SIG-M5 treated with dmso at 0.1 percent for 504 hours (cell line): ENCODE measurements at regions not wholly inside any gene's neighbourhood (a gene's known extent, or its start where the extent isn't known, plus 50 kb on each side); places are given as distances from the start of the nearest gene placed in this dataset.

Experiments used
- DNase-seq: peaks from one replicate; lab custom pipeline; 2025; ENCODE audit not compliant: unreplicated experiment; lab: John Stamatoyannopoulos, UW

GRCh38 chr16:63096857-63097256 lies 1060.6 kb upstream of the CDH8 start:
- DNase-seq: no peak

- DNase-seq: no peak
These were observed 1056.5 kb upstream of the CDH8 start for GRCh38 chr16:63092736-63093135.

GRCh38 chr16:63082101-63082500 lies 1045.9 kb upstream of the CDH8 start:
- DNase-seq: no peak

GRCh38 chr16:63080746-63081145 lies 1044.5 kb upstream of the CDH8 start:
- no peak for DNase-seq

- no peak for DNase-seq
These were observed 1032.8 kb upstream of the CDH8 start for GRCh38 chr16:63069047-63069446.

- DNase-seq: no peak
These were observed 1030.9 kb upstream of the CDH8 start for GRCh38 chr16:63067141-63067540.

- DNase-seq: no peak
These were observed 1030.3 kb upstream of the CDH8 start for GRCh38 chr16:63066552-63066951.

- DNase-seq: no peak
These were observed 1025.1 kb upstream of the CDH8 start for GRCh38 chr16:63061319-63061718.

- DNase-seq: no peak
These were observed 1023.4 kb upstream of the CDH8 start for GRCh38 chr16:63059676-63060075.

GRCh38 chr16:63057341-63057740 lies 1021.1 kb upstream of the CDH8 start:
- DNase-seq: no peak

- no peak for DNase-seq
These were observed 1014.2 kb upstream of the CDH8 start for GRCh38 chr16:63050391-63050790.

- no peak for DNase-seq
These were observed 1002.3 kb upstream of the CDH8 start for GRCh38 chr16:63038397-63039106.

- no peak for DNase-seq
These were observed 1001.6 kb upstream of the CDH8 start for GRCh38 chr16:63037761-63038396.

- DNase-seq: no peak
These were observed 982.5 kb upstream of the CDH8 start for GRCh38 chr16:63018581-63019223.

GRCh38 chr16:63008688-63009087 lies 972.5 kb upstream of the CDH8 start:
- DNase-seq: no peak

- DNase-seq: no peak
These were observed 969.1 kb upstream of the CDH8 start for GRCh38 chr16:63005356-63005755.

- DNase-seq: no peak
These were observed 953.2 kb upstream of the CDH8 start for GRCh38 chr16:62989480-62989879.

GRCh38 chr16:62985722-62986121 lies 949.5 kb upstream of the CDH8 start:
- DNase-seq: no peak

- DNase-seq: no peak
These were observed 942.2 kb upstream of the CDH8 start for GRCh38 chr16:62978451-62978850.

- no peak for DNase-seq
These were observed 941.6 kb upstream of the CDH8 start for GRCh38 chr16:62977876-62978275.

GRCh38 chr16:62974424-62974823 lies 938.2 kb upstream of the CDH8 start:
- DNase-seq: no peak

GRCh38 chr16:62970851-62971250 lies 934.6 kb upstream of the CDH8 start:
- DNase-seq: no peak
